ENCODE measurements at regions not wholly inside any gene's neighbourhood (a gene's known extent, or its start where the extent isn't known, plus 50 kb on each side); places are given as distances from the start of the nearest gene placed in this dataset.

DNA sequence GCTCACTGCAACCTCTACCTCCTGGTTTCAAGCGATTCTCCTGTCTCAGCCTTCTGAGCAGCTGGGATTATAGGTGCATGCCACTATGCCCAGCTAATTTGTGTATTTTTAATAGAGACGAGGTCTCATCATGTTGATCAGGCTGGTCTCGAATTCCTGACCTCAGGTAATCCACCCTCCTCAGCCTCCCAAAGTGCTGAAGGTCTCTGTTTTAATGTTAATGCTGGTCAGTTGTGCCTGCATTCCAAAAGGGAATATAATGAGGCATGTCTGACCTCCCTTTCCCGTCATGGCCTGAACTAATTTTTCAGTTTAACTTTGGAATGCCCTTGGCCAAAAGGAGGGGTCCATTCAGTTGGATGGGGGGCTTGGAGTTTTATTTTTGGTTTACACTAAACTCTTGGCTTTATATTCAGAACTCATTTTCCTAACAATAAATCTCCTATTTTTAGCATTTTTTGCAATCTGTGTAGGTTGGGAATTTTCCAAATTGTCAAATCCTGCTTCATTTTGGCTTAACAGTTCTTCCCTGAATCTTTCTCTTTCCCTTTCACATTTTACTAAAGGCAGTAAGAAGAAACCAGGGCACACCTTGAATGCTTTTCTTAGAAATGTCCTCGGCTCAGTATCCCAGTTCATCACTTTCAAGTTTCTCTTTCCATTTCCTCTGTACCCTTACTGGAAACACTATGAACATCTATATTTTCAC, 1175.5 kb downstream of the MAT2B start:
- TF ChIP-seq, protein P1, sequence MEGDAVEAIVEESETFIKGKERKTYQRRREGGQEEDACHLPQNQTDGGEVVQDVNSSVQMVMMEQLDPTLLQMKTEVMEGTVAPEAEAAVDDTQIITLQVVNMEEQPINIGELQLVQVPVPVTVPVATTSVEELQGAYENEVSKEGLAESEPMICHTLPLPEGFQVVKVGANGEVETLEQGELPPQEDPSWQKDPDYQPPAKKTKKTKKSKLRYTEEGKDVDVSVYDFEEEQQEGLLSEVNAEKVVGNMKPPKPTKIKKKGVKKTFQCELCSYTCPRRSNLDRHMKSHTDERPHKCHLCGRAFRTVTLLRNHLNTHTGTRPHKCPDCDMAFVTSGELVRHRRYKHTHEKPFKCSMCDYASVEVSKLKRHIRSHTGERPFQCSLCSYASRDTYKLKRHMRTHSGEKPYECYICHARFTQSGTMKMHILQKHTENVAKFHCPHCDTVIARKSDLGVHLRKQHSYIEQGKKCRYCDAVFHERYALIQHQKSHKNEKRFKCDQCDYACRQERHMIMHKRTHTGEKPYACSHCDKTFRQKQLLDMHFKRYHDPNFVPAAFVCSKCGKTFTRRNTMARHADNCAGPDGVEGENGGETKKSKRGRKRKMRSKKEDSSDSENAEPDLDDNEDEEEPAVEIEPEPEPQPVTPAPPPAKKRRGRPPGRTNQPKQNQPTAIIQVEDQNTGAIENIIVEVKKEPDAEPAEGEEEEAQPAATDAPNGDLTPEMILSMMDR (IDR thresholded peaks at IDR 0.05 in 8 of 11, conservative IDR thresholded peaks at IDR 0.05 in 3 of 11), result no peak
- TF ChIP-seq POLR2AphosphoS5 (IDR thresholded peaks at IDR 0.05), result no peak
